Liver (tissue), 8 donors: ENCODE measurements at regions not wholly inside any gene's neighbourhood (a gene's known extent, or its start where the extent isn't known, plus 50 kb on each side); places are given as distances from the start of the nearest gene placed in this dataset.

Experiments
- DNase-seq: peaks from one replicate; pipeline ENCODE4 v3.0.0-alpha.2; 2017; ENCODE audit warnings: low spot score
- H3K27ac ChIP-seq, 2 donors: one replicate each; pipeline ENCODE4 v1.7.0; 2013; ENCODE audit warnings: inconsistent platforms in 2 of 2, low read length in 2 of 2, control low read depth in 1 of 2, low read depth in 1 of 2, mild to moderate bottlenecking in 1 of 2
- H3K27me3 ChIP-seq, 4 donors: one replicate each; pipeline versions ENCODE4 v1.6.1 to v1.7.0; 2013; ENCODE audit warnings: low read length in 3 of 4, inconsistent platforms in 1 of 4, mild to moderate bottlenecking in 1 of 4, moderate library complexity in 1 of 4; ENCODE audit not compliant: control insufficient read depth in 4 of 4, insufficient read depth in 4 of 4
- H3K36me3 ChIP-seq, 4 donors: one replicate each; pipeline versions ENCODE4 v1.6.1 to v1.7.0; 2013; ENCODE audit warnings: low read length in 3 of 4, mild to moderate bottlenecking in 3 of 4, low read depth in 1 of 4, moderate library complexity in 1 of 4; ENCODE audit not compliant: control insufficient read depth in 4 of 4, insufficient read depth in 3 of 4
- H3K4me1 ChIP-seq, 4 donors: one replicate each; pipeline versions ENCODE4 v1.6.1 to v1.7.0; 2013; ENCODE audit warnings: low read length in 3 of 4, mild to moderate bottlenecking in 3 of 4, moderate library complexity in 1 of 4; ENCODE audit not compliant: control insufficient read depth in 4 of 4, insufficient read depth in 4 of 4
- H3K4me3 ChIP-seq, 3 donors: one replicate each; pipeline versions ENCODE4 v1.6.1 to v1.7.0; 2013; ENCODE audit warnings: low read length in 3 of 3, control low read depth in 1 of 3, low read depth in 1 of 3, mild to moderate bottlenecking in 1 of 3
- H3K9ac ChIP-seq, 2 donors: one replicate each; pipeline ENCODE4 v1.7.0; 2013; ENCODE audit warnings: low read length in 2 of 2, mild to moderate bottlenecking in 2 of 2, moderate library complexity in 2 of 2, control low read depth in 1 of 2, low read depth in 1 of 2
- H3K9me3 ChIP-seq, 4 donors: one replicate each; pipeline versions ENCODE4 v1.6.1 to v1.7.0; 2013; ENCODE audit warnings: low read length in 3 of 4; ENCODE audit not compliant: control insufficient read depth in 4 of 4
- ATF3 ChIP-seq: IDR thresholded peaks from 2 replicates; pipeline ENCODE4 v1.6.1; 2016; ENCODE audit warnings: antibody characterized with exemption
- CTCF ChIP-seq: fragments of 150-350 bp; IDR thresholded peaks from 2 replicates; pipeline ENCODE4 v1.5.1; 2017; ENCODE audit warnings: improper control_type of control experiment, low read depth, low read length; ENCODE audit not compliant: missing input control
- EGR1 ChIP-seq, 2 donors: IDR thresholded peaks; 2 replicates each; pipeline ENCODE4 v1.6.1; 2016 to 2018; ENCODE audit warnings: antibody characterized with exemption in 2 of 2, low read depth in 2 of 2
- FOXA1 ChIP-seq: IDR thresholded peaks from 2 replicates; pipeline ENCODE4 v1.6.1; 2016; ENCODE audit warnings: antibody characterized with exemption
- FOXA2 ChIP-seq: IDR thresholded peaks from 2 replicates; pipeline ENCODE4 v1.6.1; 2016; ENCODE audit warnings: antibody characterized with exemption
- GABPA ChIP-seq, 2 donors: IDR thresholded peaks in 1 of 2; conservative IDR thresholded peaks in 1 of 2; 2 replicates each; pipeline ENCODE4 v1.6.1; 2016; ENCODE audit warnings: antibody characterized with exemption in 2 of 2, mild to moderate bottlenecking in 1 of 2, moderate library complexity in 1 of 2
- HNF4A ChIP-seq, 2 donors: conservative IDR thresholded peaks; 2 replicates each; pipeline ENCODE4 v1.6.1; 2016; ENCODE audit warnings: antibody characterized with exemption in 2 of 2, mild to moderate bottlenecking in 2 of 2
- HNF4G ChIP-seq: IDR thresholded peaks from 2 replicates; pipeline ENCODE4 v1.6.1; 2016; ENCODE audit warnings: antibody characterized with exemption
- JUND ChIP-seq, 2 donors: IDR thresholded peaks; 2 replicates each; pipeline ENCODE4 v1.6.1; 2016; ENCODE audit warnings: antibody characterized with exemption in 2 of 2
- MAX ChIP-seq: IDR thresholded peaks from 2 replicates; pipeline ENCODE4 v1.6.1; 2016; ENCODE audit warnings: antibody characterized with exemption
- NR2F2 ChIP-seq: IDR thresholded peaks from 2 replicates; pipeline ENCODE4 v1.6.1; 2016; ENCODE audit warnings: antibody characterized with exemption
- RAD21 ChIP-seq, 2 donors: IDR thresholded peaks; 2 replicates each; pipeline ENCODE4 v1.6.1; 2016; ENCODE audit warnings: antibody characterized with exemption in 2 of 2, mild to moderate bottlenecking in 2 of 2
- REST ChIP-seq: IDR thresholded peaks from 2 replicates; pipeline ENCODE4 v1.6.1; 2016; ENCODE audit warnings: antibody characterized with exemption, mild to moderate bottlenecking
- RXRA ChIP-seq, 2 donors: IDR thresholded peaks; 2 replicates each; pipeline ENCODE4 v1.6.1; 2017 to 2018; ENCODE audit warnings: antibody characterized with exemption in 2 of 2, mild to moderate bottlenecking in 1 of 2
- SP1 ChIP-seq: IDR thresholded peaks from 2 replicates; pipeline ENCODE4 v1.6.1; 2018; ENCODE audit warnings: antibody characterized with exemption, mild to moderate bottlenecking
- TAF1 ChIP-seq: conservative IDR thresholded peaks from 2 replicates; pipeline ENCODE4 v1.6.1; 2016; ENCODE audit warnings: antibody characterized with exemption, mild to moderate bottlenecking
- YY1 ChIP-seq: IDR thresholded peaks from 2 replicates; pipeline ENCODE4 v1.6.1; 2016; ENCODE audit warnings: antibody characterized with exemption, mild to moderate bottlenecking
- ZBTB33 ChIP-seq: IDR thresholded peaks from 2 replicates; pipeline ENCODE4 v1.6.1; 2016; ENCODE audit warnings: antibody characterized with exemption
- WGBS: extraction: QIAGEN DNeasy Blood & Tissue Kit; methylation state at CpG from one replicate; pipeline ENCODE4 v1.1.7; 2013; 5-methylcytosine and 5-hydroxymethylcytosine counted together
- donor health status: healthy.
- donor health status: healthy.
- donor health status: healthy.
- donor health status: healthy.
- donor health status: healthy.

GRCh38 chr1:232239522-232239921 lies 390.4 kb downstream of the SIPA1L2 start:
- H3K36me3 ChIP-seq = no peaks in the 10 kb centered on the region
- peaks cover 0 to 6% (median 3%) of the 10 kb centered on the region in 4 donors for H3K9me3 ChIP-seq
- no peak for TF ChIP-seq HNF4G
- no peak for TF ChIP-seq RXRA (IDR thresholded peaks at IDR 0.05)
- TF ChIP-seq REST = no peak
- no peak for TF ChIP-seq ZBTB33
- TF ChIP-seq NR2F2 = no peak
- TF ChIP-seq FOXA2 = no peak
- no peak for TF ChIP-seq GABPA (IDR thresholded peaks at IDR 0.05 in 1 of 2, conservative IDR thresholded peaks at IDR 0.05 in 1 of 2)
- no peak for TF ChIP-seq JUND (IDR thresholded peaks at IDR 0.05)
- TF ChIP-seq CTCF = no peak
- TF ChIP-seq TAF1 = no peak
- TF ChIP-seq MAX = no peak
- no peak for TF ChIP-seq FOXA1
- TF ChIP-seq HNF4A (conservative IDR thresholded peaks at IDR 0.05) = no peak
- no peak for TF ChIP-seq YY1
- TF ChIP-seq SP1 = no peak
- H3K27ac ChIP-seq = no peak overlapping the region
- no peaks in the 10 kb centered on the region for H3K27me3 ChIP-seq
- DNase-seq = no peak
- H3K9ac ChIP-seq = no peak overlapping the region
- no peaks in the 10 kb centered on the region for H3K4me1 ChIP-seq
- 80% methylated on average over 3 of the region's 3 CpGs for WGBS
- no peak overlapping the region for H3K4me3 ChIP-seq

GRCh38 chr1:232238009-232238408 lies 391.9 kb downstream of the SIPA1L2 start:
- DNase-seq = no peak
- peaks cover 0 to 6% (median 3%) of the 10 kb centered on the region in 4 donors for H3K9me3 ChIP-seq
- no peaks in the 10 kb centered on the region for H3K27me3 ChIP-seq
- no peaks in the 10 kb centered on the region for H3K36me3 ChIP-seq
- H3K9ac ChIP-seq = no peak overlapping the region
- H3K4me3 ChIP-seq = no peak overlapping the region
- WGBS = 89% methylated on average over 4 of the region's 4 CpGs
- H3K27ac ChIP-seq = no peak overlapping the region
- no peaks in the 10 kb centered on the region for H3K4me1 ChIP-seq
- TF ChIP-seq REST = no peak
- TF ChIP-seq ATF3 = no peak
- no peak for TF ChIP-seq HNF4G
- TF ChIP-seq FOXA2 = no peak
- TF ChIP-seq RAD21 (IDR thresholded peaks at IDR 0.05) = no peak
- TF ChIP-seq GABPA (IDR thresholded peaks at IDR 0.05 in 1 of 2, conservative IDR thresholded peaks at IDR 0.05 in 1 of 2) = no peak
- TF ChIP-seq RXRA (IDR thresholded peaks at IDR 0.05) = no peak
- no peak for TF ChIP-seq NR2F2
- no peak for TF ChIP-seq TAF1
- no peak for TF ChIP-seq MAX
- no peak for TF ChIP-seq YY1
- no peak for TF ChIP-seq ZBTB33
- no peak for TF ChIP-seq EGR1 (IDR thresholded peaks at IDR 0.05; ENCODE audit: low read depth in 2 of 2)
- no peak for TF ChIP-seq JUND (IDR thresholded peaks at IDR 0.05)
- no peak for TF ChIP-seq SP1
